ENCODE measurements at regions not wholly inside any gene's neighbourhood (a gene's known extent, or its start where the extent isn't known, plus 50 kb on each side); places are given as distances from the start of the nearest gene placed in this dataset.

GRCh38 chr10:10508211-10508610 is 509.5 kb upstream of the CELF2 start:
- TF ChIP-seq POLR2A (IDR thresholded peaks at IDR 0.05): no peak
- TF ChIP-seq CTCF (IDR thresholded peaks at IDR 0.05): no peak

Data from esophagus squamous epithelium (tissue), 4 donors.